Transverse colon (tissue), 4 donors: ENCODE measurements at regions not wholly inside any gene's neighbourhood (a gene's known extent, or its start where the extent isn't known, plus 50 kb on each side); places are given as distances from the start of the nearest gene placed in this dataset.

Experiments
- POLR2AphosphoS5 ChIP-seq, 3 donors: sonication (generic); formaldehyde crosslinking; IDR thresholded peaks; one replicate each; pipeline ENCODE4 v1.6.1; 2016; ENCODE audit warnings: antibody characterized with exemption in 3 of 3
- TF ChIP-seq, protein P1 (sequence below), 5 experiments: fragments of 200-600 bp in 3 of 5; fragments of 450-650 bp in 2 of 5; sonication (generic) in 3 of 5; IDR thresholded peaks; 1 replicate in 2 of 5; 2 replicates in 3 of 5; pipeline ENCODE4 v1.5.1; 2016 to 2017; ENCODE audit warnings: antibody characterized with exemption in 5 of 5, inconsistent platforms in 3 of 5, mild to moderate bottlenecking in 2 of 5, moderate library complexity in 1 of 5

- TF ChIP-seq, protein P1, sequence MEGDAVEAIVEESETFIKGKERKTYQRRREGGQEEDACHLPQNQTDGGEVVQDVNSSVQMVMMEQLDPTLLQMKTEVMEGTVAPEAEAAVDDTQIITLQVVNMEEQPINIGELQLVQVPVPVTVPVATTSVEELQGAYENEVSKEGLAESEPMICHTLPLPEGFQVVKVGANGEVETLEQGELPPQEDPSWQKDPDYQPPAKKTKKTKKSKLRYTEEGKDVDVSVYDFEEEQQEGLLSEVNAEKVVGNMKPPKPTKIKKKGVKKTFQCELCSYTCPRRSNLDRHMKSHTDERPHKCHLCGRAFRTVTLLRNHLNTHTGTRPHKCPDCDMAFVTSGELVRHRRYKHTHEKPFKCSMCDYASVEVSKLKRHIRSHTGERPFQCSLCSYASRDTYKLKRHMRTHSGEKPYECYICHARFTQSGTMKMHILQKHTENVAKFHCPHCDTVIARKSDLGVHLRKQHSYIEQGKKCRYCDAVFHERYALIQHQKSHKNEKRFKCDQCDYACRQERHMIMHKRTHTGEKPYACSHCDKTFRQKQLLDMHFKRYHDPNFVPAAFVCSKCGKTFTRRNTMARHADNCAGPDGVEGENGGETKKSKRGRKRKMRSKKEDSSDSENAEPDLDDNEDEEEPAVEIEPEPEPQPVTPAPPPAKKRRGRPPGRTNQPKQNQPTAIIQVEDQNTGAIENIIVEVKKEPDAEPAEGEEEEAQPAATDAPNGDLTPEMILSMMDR (IDR thresholded peaks at IDR 0.05) = no peak
- TF ChIP-seq POLR2AphosphoS5 (IDR thresholded peaks at IDR 0.05) = no peak
Measured at GRCh38 chr12:70149665-70150064, 93.6 kb upstream of the CNOT2 start.
